ENCODE measurements at regions not wholly inside any gene's neighbourhood (a gene's known extent, or its start where the extent isn't known, plus 50 kb on each side); places are given as distances from the start of the nearest gene placed in this dataset.
A peak's percentile ranks its signal among the peaks of the same experiment; 100 is the strongest.

- DNase-seq (ENCODE audit: low spot score) = no peak
Observed at GRCh38 chr3:30495172-30496065, 111.0 kb upstream of the TGFBR2 start.

GRCh38 chr3:30496066-30496966 is 110.1 kb upstream of the TGFBR2 start:
- DNase-seq (ENCODE audit: low spot score) = peak; percentile 67

- DNase-seq (ENCODE audit: low spot score) = no peak
Observed at GRCh38 chr3:30498587-30498967, 107.8 kb upstream of the TGFBR2 start.

GRCh38 chr3:30500666-30501399 is 105.6 kb upstream of the TGFBR2 start:
- no peak for DNase-seq (ENCODE audit: low spot score)

- DNase-seq (ENCODE audit: low spot score) = no peak
Observed at GRCh38 chr3:30501526-30501925, 104.9 kb upstream of the TGFBR2 start.

GRCh38 chr3:30502051-30502741 is 104.2 kb upstream of the TGFBR2 start:
- DNase-seq (ENCODE audit: low spot score) = no peak

DNA sequence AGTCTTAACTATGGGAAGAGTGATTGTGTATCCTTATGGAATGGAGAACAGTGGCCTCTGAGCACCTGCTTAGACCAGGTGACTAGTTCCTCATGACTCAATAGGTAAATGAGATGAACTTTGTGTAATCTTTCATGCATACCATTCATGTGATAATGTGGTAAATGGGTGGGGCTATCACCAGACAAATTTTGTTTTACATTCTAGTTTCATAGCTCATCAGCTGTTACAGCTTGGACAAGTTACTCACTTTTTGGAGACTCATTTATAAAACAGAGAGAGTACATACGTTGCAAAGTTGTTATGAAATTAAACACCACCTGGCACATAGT is 103.7 kb upstream of the TGFBR2 start:
- peak; percentile 38 for DNase-seq (ENCODE audit: low spot score)

GRCh38 chr3:30503446-30503845 is 103.0 kb upstream of the TGFBR2 start:
- DNase-seq (ENCODE audit: low spot score) = no peak

DNA sequence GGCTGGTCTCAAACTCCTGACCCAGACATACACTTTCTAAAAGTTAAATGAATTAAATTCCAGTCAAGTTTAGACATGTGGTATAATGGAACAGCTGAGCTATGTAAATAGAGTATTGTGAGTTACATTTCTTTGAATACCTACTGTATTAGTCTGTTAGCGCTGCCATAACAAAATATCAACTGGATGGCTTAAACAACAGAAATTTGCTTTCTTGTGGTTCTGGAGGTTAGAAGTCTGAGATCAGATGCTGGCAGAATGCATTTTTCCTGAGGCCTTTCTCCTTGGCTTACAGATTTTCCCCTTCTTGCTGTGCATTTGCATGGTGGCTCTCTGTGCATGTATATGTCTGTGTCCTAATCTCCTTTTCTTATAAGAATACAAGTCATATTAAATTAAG is 101.5 kb upstream of the TGFBR2 start:
- DNase-seq (ENCODE audit: low spot score) = no peak

GRCh38 chr3:30505866-30506520 is 100.4 kb upstream of the TGFBR2 start:
- no peak for DNase-seq (ENCODE audit: low spot score)

- no peak for DNase-seq (ENCODE audit: low spot score)
Observed at GRCh38 chr3:30508339-30508738, 98.1 kb upstream of the TGFBR2 start.

GRCh38 chr3:30510596-30510995 is 95.8 kb upstream of the TGFBR2 start:
- no peak for DNase-seq (ENCODE audit: low spot score)

GRCh38 chr3:30511524-30512251 is 94.7 kb upstream of the TGFBR2 start:
- peak; percentile 74 for DNase-seq (ENCODE audit: low spot score)

- DNase-seq (ENCODE audit: low spot score) = no peak
Observed at GRCh38 chr3:30512576-30512975, 93.8 kb upstream of the TGFBR2 start.

- no peak for DNase-seq (ENCODE audit: low spot score)
Observed at GRCh38 chr3:30513374-30514152, 92.8 kb upstream of the TGFBR2 start.

DNA sequence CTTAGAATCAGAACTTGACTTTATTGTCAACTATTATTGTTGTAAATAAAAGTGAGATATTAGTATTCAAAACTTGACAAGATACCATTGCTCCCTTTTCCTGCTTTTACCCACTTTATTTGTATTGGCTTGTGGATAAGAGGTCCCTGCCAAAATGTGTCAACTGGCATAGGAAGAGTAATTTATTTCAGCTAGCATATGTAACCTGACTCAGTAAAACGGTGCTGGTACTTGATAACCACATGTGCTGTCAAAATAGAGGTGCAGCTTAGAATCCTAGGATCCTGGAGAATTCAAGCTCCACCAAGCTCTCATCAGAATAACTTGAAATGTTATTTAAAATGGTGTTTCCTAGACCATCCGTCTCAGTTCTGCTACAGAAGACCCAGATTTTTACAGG is 90.2 kb upstream of the TGFBR2 start:
- DNase-seq (ENCODE audit: low spot score) = no peak

- DNase-seq (ENCODE audit: low spot score) = peak; percentile 31
Observed at GRCh38 chr3:30518181-30518864, 88.1 kb upstream of the TGFBR2 start.

DNA sequence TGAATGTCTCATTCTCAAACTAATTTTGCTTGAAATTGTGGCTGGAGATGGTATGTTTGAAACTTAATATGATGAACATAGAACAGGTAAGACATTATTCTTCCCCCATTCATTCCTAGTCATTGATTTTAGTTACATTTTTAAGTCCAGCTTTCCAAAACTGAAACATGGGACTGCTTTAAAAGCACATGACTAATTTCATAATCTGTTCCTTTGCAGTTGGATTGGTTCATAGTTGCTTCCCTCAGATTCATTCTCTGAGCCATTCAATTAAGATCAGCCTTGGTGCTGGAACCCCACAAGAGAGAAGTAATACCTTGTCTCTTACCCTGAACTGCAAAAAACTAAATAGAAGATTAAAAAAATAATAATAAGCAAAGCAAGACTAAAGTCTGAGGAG is 87.5 kb upstream of the TGFBR2 start:
- DNase-seq (ENCODE audit: low spot score) = no peak

DNA sequence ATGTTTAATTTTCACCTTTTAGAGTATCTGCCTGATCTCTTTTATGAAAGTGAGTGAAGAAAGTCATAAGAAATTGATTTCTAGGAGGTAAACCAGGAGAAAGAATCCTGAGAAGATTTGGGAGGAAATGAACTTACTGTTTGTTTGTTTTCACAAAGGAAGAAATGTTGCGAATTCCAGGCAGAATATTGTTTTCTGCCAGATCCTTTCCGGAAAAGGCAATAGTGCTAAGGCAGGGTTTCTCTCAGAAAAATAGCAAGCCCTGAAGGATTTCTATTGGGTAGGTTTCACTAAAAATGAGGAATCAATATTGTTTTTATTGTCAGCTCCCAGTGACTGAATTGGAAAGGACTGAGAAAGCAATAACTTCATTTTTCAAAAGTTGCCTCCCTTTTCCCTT is 85.7 kb upstream of the TGFBR2 start:
- DNase-seq (ENCODE audit: low spot score) = no peak

All from AG20443 (cell line).